ENCODE measurements at regions not wholly inside any gene's neighbourhood (a gene's known extent, or its start where the extent isn't known, plus 50 kb on each side); places are given as distances from the start of the nearest gene placed in this dataset.

- ChIA-PET CTCF (no interaction called here), POLR2A (no interaction called here)
- Histone ChIP-seq H3K79me2 (ENCODE audit: insufficient read depth) (no peaks in the 10 kb centered on the region), H3K4me2 (no peak overlapping the region), H3K36me3 (replicated peaks in 1 of 2; ENCODE audit: control insufficient read depth in 1 of 2, insufficient read depth in 2 of 2, low read length in 1 of 2) (no peaks in the 10 kb centered on the region), H4K20me1 (ENCODE audit: insufficient read depth) (no peaks in the 10 kb centered on the region), H3K27me3 (ENCODE audit: insufficient read depth) (no peaks in the 10 kb centered on the region), H3K27ac (ENCODE audit: low read depth in 2 of 2, low read length in 1 of 2) (no peak overlapping the region), H3K9me3 (no peaks in the 10 kb centered on the region), H3K9me2 (no peaks in the 10 kb centered on the region), H3F3A (replicated peaks; ENCODE audit: insufficient read depth) (no peaks in the 10 kb centered on the region), H3K4me3 (ENCODE audit: low read depth in 2 of 2, low read length in 1 of 2) (no peak overlapping the region), H3K9ac (no peak overlapping the region), H2AFZ (ENCODE audit: low read depth) (no peak overlapping the region), H3K4me1 (ENCODE audit: control insufficient read depth in 1 of 2, insufficient read depth in 2 of 2, low read depth in 1 of 2, low read length in 1 of 2) (no peaks in the 10 kb centered on the region)
- TF ChIP-seq GATA2 (CRISPR knock-in tag; IDR thresholded peaks at IDR 0.05) (no peak), REST (IDR thresholded peaks at IDR 0.05; ENCODE audit: low read depth, low read length) (no peak), CHD2 (IDR thresholded peaks at IDR 0.05; ENCODE audit: low read length, partially characterized antibody) (no peak), TCF12 (IDR thresholded peaks at IDR 0.05) (no peak), POLR2AphosphoS5 (IDR thresholded peaks at IDR 0.05; ENCODE audit: low read depth, low read length) (no peak), ZBTB33 (IDR thresholded peaks at IDR 0.05; ENCODE audit: borderline replicate concordance, low read depth) (no peak), RAD21 (IDR thresholded peaks at IDR 0.05; ENCODE audit: low read length) (no peak), MEF2A (IDR thresholded peaks at IDR 0.05; ENCODE audit: borderline replicate concordance, low read depth) (no peak), TEAD4 (IDR thresholded peaks at IDR 0.05; ENCODE audit: borderline replicate concordance, insufficient read depth) (no peak), FOSL2 (IDR thresholded peaks at IDR 0.05; ENCODE audit: borderline replicate concordance, low read depth) (no peak)
- 42% methylated on average over 2 of the region's 2 CpGs for WGBS (ENCODE audit: low lambda C conversion rate)
- DNase-seq = no peak
These were observed 59.9 kb downstream of the PABPC4L start for GRCh38 chr4:134141728-134142127.

- H3K79me2 ChIP-seq (ENCODE audit: insufficient read depth) = no peaks in the 10 kb centered on the region
- POLR2A ChIA-PET = no interaction called here
- no peak for TF ChIP-seq GATA2 (CRISPR knock-in tag; IDR thresholded peaks at IDR 0.05)
- TF ChIP-seq TCF12 (IDR thresholded peaks at IDR 0.05) = no peak
- TF ChIP-seq ZBTB33 (IDR thresholded peaks at IDR 0.05; ENCODE audit: borderline replicate concordance, low read depth) = no peak
- no peak for TF ChIP-seq REST (IDR thresholded peaks at IDR 0.05; ENCODE audit: low read depth, low read length)
- TF ChIP-seq NFIC (IDR thresholded peaks at IDR 0.05; ENCODE audit: borderline replicate concordance) = no peak
- TF ChIP-seq JUND (IDR thresholded peaks at IDR 0.05) = no peak
- TF ChIP-seq TAF1 (IDR thresholded peaks at IDR 0.05; ENCODE audit: borderline replicate concordance, low read depth, low read length) = no peak
- TF ChIP-seq EP300 (IDR thresholded peaks at IDR 0.05; ENCODE audit: borderline replicate concordance in 1 of 2, low read depth in 1 of 2, low read length in 1 of 2) = no peak
- TF ChIP-seq SMC3 (IDR thresholded peaks at IDR 0.05; ENCODE audit: low read depth, low read length) = no peak
- TF ChIP-seq FOXM1 (IDR thresholded peaks at IDR 0.05; ENCODE audit: low read depth) = no peak
- no peak for TF ChIP-seq SIN3A (IDR thresholded peaks at IDR 0.05; ENCODE audit: borderline replicate concordance, low read depth, low read length)
These were observed 62.4 kb downstream of the PABPC4L start for GRCh38 chr4:134139188-134139587.

More at GRCh38 chr4:134139188-134139587, 62.4 kb downstream of the PABPC4L start:
- H3K9me3 ChIP-seq = no peaks in the 10 kb centered on the region
- H3F3A ChIP-seq (replicated peaks; ENCODE audit: insufficient read depth) = no peaks in the 10 kb centered on the region
- no peaks in the 10 kb centered on the region for H3K36me3 ChIP-seq (replicated peaks in 1 of 2; ENCODE audit: control insufficient read depth in 1 of 2, insufficient read depth in 2 of 2, low read length in 1 of 2)
- no peak overlapping the region for H2AFZ ChIP-seq (ENCODE audit: low read depth)
- H3K4me1 ChIP-seq (ENCODE audit: control insufficient read depth in 1 of 2, insufficient read depth in 2 of 2, low read depth in 1 of 2, low read length in 1 of 2) = no peaks in the 10 kb centered on the region
- CTCF ChIA-PET = no interaction called here
- no peaks in the 10 kb centered on the region for H4K20me1 ChIP-seq (ENCODE audit: insufficient read depth)
- no peak overlapping the region for H3K4me3 ChIP-seq (ENCODE audit: low read depth in 2 of 2, low read length in 1 of 2)
- H3K9me2 ChIP-seq = no peaks in the 10 kb centered on the region
- no peak overlapping the region for H3K27ac ChIP-seq (ENCODE audit: low read depth in 2 of 2, low read length in 1 of 2)
- no peak overlapping the region for H3K9ac ChIP-seq
- no peaks in the 10 kb centered on the region for H3K27me3 ChIP-seq (ENCODE audit: insufficient read depth)
- no peak overlapping the region for H3K4me2 ChIP-seq
- 6% methylated on average over 1 of the region's 1 CpG for WGBS (ENCODE audit: low lambda C conversion rate)
- DNase-seq = no peak
